GM06990 (cell line): ENCODE measurements at regions not wholly inside any gene's neighbourhood (a gene's known extent, or its start where the extent isn't known, plus 50 kb on each side); places are given as distances from the start of the nearest gene placed in this dataset.

Source experiments
- DNase-seq: peaks from one replicate; pipeline ENCODE4 v3.0.0-alpha.2; 2011; ENCODE audit not compliant: insufficient read length; ENCODE audit errors: extremely low read depth
- H3K27me3 ChIP-seq: replicated peaks from 2 replicates; pipeline ENCODE4 v1.6.0; 2011; ENCODE audit warnings: low read length; ENCODE audit not compliant: control insufficient read depth, insufficient read depth
- H3K36me3 ChIP-seq: 2 replicates; pipeline ENCODE4 v1.5.1; 2011; ENCODE audit warnings: low read length; ENCODE audit not compliant: control insufficient read depth, insufficient read depth
- H3K4me3 ChIP-seq: replicated peaks from 2 replicates; pipeline ENCODE4 v1.5.1; 2011; ENCODE audit warnings: low read depth, mild to moderate bottlenecking, control low read depth, low read length
- CTCF ChIP-seq: IDR thresholded peaks from 2 replicates; pipeline ENCODE4 v1.5.1; 2011; ENCODE audit warnings: low read length, control low read depth, mild to moderate bottlenecking, inconsistent platforms; ENCODE audit not compliant: insufficient read depth, poor library complexity, severe bottlenecking

DNA sequence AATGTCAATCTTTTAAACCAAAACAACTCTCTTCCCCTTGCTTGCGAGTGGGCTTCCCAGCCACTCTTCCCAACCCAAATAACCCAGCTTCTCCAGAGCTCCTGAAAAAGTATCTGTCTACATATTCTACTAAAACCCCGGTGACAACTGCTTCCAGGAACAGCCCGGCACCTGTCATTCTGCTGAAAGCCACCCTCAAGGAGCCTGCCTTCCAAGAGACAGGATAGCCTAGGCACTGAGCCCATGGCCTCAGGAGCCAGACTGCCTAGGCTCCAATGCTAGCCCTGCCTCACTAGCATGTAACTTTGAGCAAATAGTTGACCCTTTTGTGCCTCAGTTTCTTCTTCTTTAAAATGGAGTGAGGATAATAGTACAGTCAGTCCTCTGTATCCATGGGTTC is 459.8 kb downstream of the SOX6 start:
- no peaks in the 10 kb centered on the region for H3K36me3 ChIP-seq
- H3K27me3 ChIP-seq, result no peaks in the 10 kb centered on the region; the same call in 1 of the 2 replicates
- DNase-seq, result no peak
- H3K4me3 ChIP-seq, result no peak overlapping the region
- TF ChIP-seq CTCF, result no peak

DNA sequence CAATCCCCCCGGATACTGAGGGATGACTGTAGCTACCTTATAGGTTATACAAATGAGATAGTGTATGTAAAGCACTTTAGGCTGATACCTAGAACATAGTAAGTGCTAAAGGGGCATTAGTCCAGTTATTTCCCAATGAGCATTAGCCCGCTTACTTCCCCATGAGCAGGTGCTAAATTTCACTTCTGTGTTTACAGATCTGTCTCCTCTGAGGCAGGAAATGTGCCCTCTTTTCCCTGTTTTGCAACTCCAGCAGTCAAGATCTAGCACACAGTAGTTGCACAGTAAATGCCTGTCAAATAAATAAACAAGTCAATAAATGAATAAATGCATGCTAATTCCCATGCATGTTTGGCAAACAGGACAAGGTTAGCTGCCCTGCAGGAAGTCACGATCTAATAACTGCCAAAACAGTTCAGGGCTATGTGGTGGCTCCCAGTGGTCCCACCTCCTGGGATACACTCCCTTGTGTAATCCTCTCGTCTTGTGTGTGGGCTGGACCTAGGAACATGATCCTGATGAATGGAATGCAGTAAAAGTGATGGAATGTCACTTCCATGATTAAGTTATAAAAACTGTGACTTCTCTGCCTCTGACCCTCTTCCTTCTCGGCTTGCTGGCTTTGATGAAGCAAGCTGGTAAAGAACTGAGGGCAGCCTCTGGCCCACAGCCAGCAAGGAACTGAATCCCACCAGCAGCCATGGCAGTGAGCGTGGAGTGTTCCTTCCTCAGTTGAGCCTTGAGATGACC is 459.0 kb downstream of the SOX6 start:
- H3K4me3 ChIP-seq, result no peak overlapping the region
- TF ChIP-seq CTCF, result no peak

DNA sequence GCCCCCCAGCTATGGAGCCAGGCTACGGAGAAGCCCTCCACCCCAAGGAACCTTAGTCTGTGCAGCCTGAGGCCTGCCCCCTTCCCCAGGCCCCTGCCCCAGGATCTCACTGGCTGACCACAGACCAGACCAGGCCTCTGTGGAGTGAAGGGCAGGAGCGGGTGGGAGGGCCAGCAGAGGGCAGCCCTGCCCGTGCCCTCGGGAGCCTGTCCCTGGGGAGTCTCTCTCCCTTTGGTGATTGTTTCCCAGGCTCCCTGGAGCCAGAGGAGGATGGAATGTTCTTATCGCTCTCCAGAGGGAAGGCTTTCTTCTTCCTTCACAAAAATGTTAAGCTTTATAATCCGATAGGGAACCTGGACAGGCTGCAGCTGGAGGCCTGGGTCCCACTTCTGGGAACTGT is 455.3 kb downstream of the SOX6 start:
- no peak for DNase-seq
- Histone ChIP-seq H3K36me3 (no peaks in the 10 kb centered on the region), H3K4me3 (no peak overlapping the region), H3K27me3 (no peaks in the 10 kb centered on the region; the same call in none of the 2 replicates)
- no peak for TF ChIP-seq CTCF

More for the DNA sequence above, 459.0 kb downstream of the SOX6 start:
- no peaks in the 10 kb centered on the region for H3K36me3 ChIP-seq
- H3K27me3 ChIP-seq, result no peaks in the 10 kb centered on the region; the same call in 1 of the 2 replicates
- DNase-seq, result no peak

- TF ChIP-seq CTCF, result no peak
- no peaks in the 10 kb centered on the region; the same call in none of the 2 replicates for H3K27me3 ChIP-seq
- no peak overlapping the region for H3K4me3 ChIP-seq
- no peaks in the 10 kb centered on the region for H3K36me3 ChIP-seq
- DNase-seq, result no peak
Measured at GRCh38 chr11:15901790-15902189, 454.6 kb downstream of the SOX6 start.

DNA sequence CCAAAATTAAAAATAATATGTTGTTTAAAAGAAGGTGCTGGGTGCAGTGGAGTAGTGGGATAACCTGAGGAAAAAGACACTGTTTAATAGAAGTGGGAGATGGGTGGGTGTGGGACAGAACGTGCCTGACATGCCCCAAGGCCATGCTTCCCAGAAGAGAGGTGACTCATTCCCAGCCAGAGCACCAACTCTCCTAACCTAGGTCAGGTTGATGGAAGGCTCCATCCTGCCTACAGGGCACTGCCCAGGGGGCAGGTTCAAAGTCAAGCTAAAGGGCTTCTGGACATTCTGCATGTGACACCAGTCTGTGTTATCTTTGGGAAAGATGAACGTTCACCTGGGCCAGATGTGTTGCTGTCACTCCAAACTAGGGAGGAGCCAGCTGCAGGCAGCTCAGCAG is 453.1 kb downstream of the SOX6 start:
- no peak for TF ChIP-seq CTCF
- no peak for DNase-seq
- Histone ChIP-seq H3K27me3 (no peaks in the 10 kb centered on the region; the same call in none of the 2 replicates), H3K36me3 (no peaks in the 10 kb centered on the region), H3K4me3 (no peak overlapping the region)
